Activated CD4-positive, alpha-beta T cell treated with anti-CD3 and anti-CD28 coated beads, Interleukin-2, amount 10 ng/mL, durations not matched to agents 7 days and 5 days (primary cell): ENCODE measurements at regions not wholly inside any gene's neighbourhood (a gene's known extent, or its start where the extent isn't known, plus 50 kb on each side); places are given as distances from the start of the nearest gene placed in this dataset. TPM values are rescaled to one million over a fixed set of nuclear protein-coding genes. Genes with fewer than 3 reads are reported as not detected.

Experiments used
- CTCF ChIA-PET: fragments of 350-600 bp; sonication (Branson Sonifier 250); formaldehyde crosslinking; loops from one replicate; lab custom pipeline; 2021; ENCODE audit warnings: antibody characterized with exemption; lab: Charles Lee
- POLR2A ChIA-PET: fragments of 350-600 bp; sonication (Branson Sonifier 250); formaldehyde crosslinking; loops from one replicate; lab custom pipeline; 2021; ENCODE audit warnings: antibody characterized with exemption; lab: Charles Lee
- DNase-seq: peaks from one replicate; pipeline ENCODE4 v3.0.0-alpha.2; 2020
- H3K27ac Mint-ChIP-seq: one replicate; pipeline ENCODE4 v1.8.0; 2021; ENCODE audit warnings: mild to moderate bottlenecking, moderate library complexity, mixed read lengths
- H3K27me3 Mint-ChIP-seq: one replicate; pipeline ENCODE4 v1.8.0; 2021; ENCODE audit warnings: mixed read lengths
- H3K36me3 Mint-ChIP-seq: one replicate; pipeline ENCODE4 v1.8.0; 2021; ENCODE audit warnings: low read depth, mixed read lengths
- H3K4me1 Mint-ChIP-seq: one replicate; pipeline ENCODE4 v1.8.0; 2021; ENCODE audit warnings: mixed read lengths
- H3K4me3 Mint-ChIP-seq: one replicate; pipeline ENCODE4 v1.8.0; 2021; ENCODE audit warnings: mild to moderate bottlenecking, moderate library complexity, mixed read lengths
- H3K9me3 Mint-ChIP-seq: one replicate; pipeline ENCODE4 v1.8.0; 2021; ENCODE audit warnings: mixed read lengths
- microRNA-seq: library from miRNA; unstranded; fragments of <30 nt; microRNA quantifications from one replicate; pipeline ENCODE4 v1.2.0, GENCODE V29; 2021; ENCODE audit warnings: borderline microRNAs expressed, borderline replicate concordance

- no peaks in the 10 kb centered on the region for H3K9me3 Mint-ChIP-seq
- H3K27me3 Mint-ChIP-seq: peaks cover 6% of the 10 kb centered on the region
- H3K36me3 Mint-ChIP-seq: no peaks in the 10 kb centered on the region
- H3K4me1 Mint-ChIP-seq: peaks cover 9% of the 10 kb centered on the region
- DNase-seq: no peak
- ChIA-PET CTCF (no interaction called here), POLR2A (no interaction called here)
- H3K27ac Mint-ChIP-seq: peak overlapping the region; percentile 47
- H3K4me3 Mint-ChIP-seq: no peak overlapping the region
Measured at GRCh38 chr1:97986041-97987005, 65.5 kb upstream of the DPYD start.

GRCh38 chr1:97983126-97983525 lies 62.3 kb upstream of the DPYD start:
- no peaks in the 10 kb centered on the region for H3K9me3 Mint-ChIP-seq

GRCh38 chr1:97980530-97980929 lies 59.7 kb upstream of the DPYD start:
- Mint-ChIP-seq H3K27me3 (peaks cover 15% of the 10 kb centered on the region), H3K27ac (no peak overlapping the region), H3K4me3 (no peak overlapping the region), H3K4me1 (peaks cover under 1% of the 10 kb centered on the region), H3K36me3 (no peaks in the 10 kb centered on the region), H3K9me3 (no peaks in the 10 kb centered on the region)
- ChIA-PET CTCF (no interaction called here), POLR2A (no interaction called here)
- DNase-seq: no peak

More at GRCh38 chr1:97983126-97983525, 62.3 kb upstream of the DPYD start:
- Mint-ChIP-seq H3K27me3 (peaks cover 10% of the 10 kb centered on the region), H3K27ac (no peak overlapping the region), H3K4me1 (peaks cover 9% of the 10 kb centered on the region), H3K36me3 (no peaks in the 10 kb centered on the region), H3K4me3 (no peak overlapping the region)
- no peak for DNase-seq
- ChIA-PET CTCF (no interaction called here), POLR2A (no interaction called here)

GRCh38 chr1:97976801-97977200 lies 56.0 kb upstream of the DPYD start:
- H3K27me3 Mint-ChIP-seq: peaks cover 19% of the 10 kb centered on the region
- H3K9me3 Mint-ChIP-seq: no peaks in the 10 kb centered on the region
- H3K36me3 Mint-ChIP-seq: no peaks in the 10 kb centered on the region
- no peak overlapping the region for H3K27ac Mint-ChIP-seq
- ChIA-PET CTCF (no interaction called here), POLR2A (no interaction called here)
- H3K4me1 Mint-ChIP-seq: no peaks in the 10 kb centered on the region
- H3K4me3 Mint-ChIP-seq: no peak overlapping the region
- DNase-seq: no peak

Small RNA genes in the stretch of these regions (microRNA-seq; reads per million reads assigned to microRNA genes)
- gene MIR2682: not detected
